GM23338 (cell line): ENCODE measurements at regions not wholly inside any gene's neighbourhood (a gene's known extent, or its start where the extent isn't known, plus 50 kb on each side); places are given as distances from the start of the nearest gene placed in this dataset.

Experiments
- ATAC-seq: fragments of 200-7000 bp; cut with Tn5 transposase; 3 replicates; pipeline ENCODE4 v1.9.1; 2020
- DNase-seq: peaks from one replicate; pipeline ENCODE4 v3.0.0-alpha.2; 2015; ENCODE audit warnings: low spot score
- H2AFZ ChIP-seq: fragments of 200-600 bp; sonication (generic); 2 replicates; pipeline ENCODE4 v1.8.0; 2016; ENCODE audit warnings: antibody characterized with exemption, mild to moderate bottlenecking, moderate library complexity
- H3F3A ChIP-seq: fragments of 200-600 bp; sonication (generic); replicated peaks from 2 replicates; pipeline ENCODE4 v1.8.0; 2017; ENCODE audit warnings: antibody characterized with exemption, mixed run types, low read depth
- H3K27ac ChIP-seq: fragments of 200-600 bp; sonication (generic); 2 replicates; pipeline ENCODE4 v1.6.1; 2016; ENCODE audit warnings: low read depth
- H3K27me3 ChIP-seq: fragments of 200-600 bp; sonication (generic); 2 replicates; pipeline ENCODE4 v1.8.0; 2016; ENCODE audit warnings: mild to moderate bottlenecking, mixed run types, moderate library complexity; ENCODE audit not compliant: insufficient read depth
- H3K36me3 ChIP-seq: fragments of 200-600 bp; sonication (generic); 2 replicates; pipeline ENCODE4 v1.8.0; 2016; ENCODE audit warnings: mild to moderate bottlenecking; ENCODE audit not compliant: insufficient read depth
- H3K4me1 ChIP-seq: fragments of 200-600 bp; sonication (generic); 2 replicates; pipeline ENCODE4 v1.8.0; 2016; ENCODE audit warnings: mild to moderate bottlenecking, moderate library complexity; ENCODE audit not compliant: insufficient read depth
- H3K4me2 ChIP-seq: fragments of 200-600 bp; sonication (generic); 2 replicates; pipeline ENCODE4 v1.7.1; 2017; ENCODE audit warnings: mixed run types
- H3K4me3 ChIP-seq: fragments of 200-600 bp; sonication (generic); 2 replicates; pipeline ENCODE4 v1.6.1; 2016; ENCODE audit warnings: mixed run types
- H3K79me2 ChIP-seq: fragments of 200-600 bp; sonication (generic); replicated peaks from 2 replicates; pipeline ENCODE4 v1.8.0; 2017; ENCODE audit warnings: mild to moderate bottlenecking; ENCODE audit not compliant: insufficient read depth
- H3K9me2 ChIP-seq: fragments of 200-600 bp; sonication (generic); 2 replicates; pipeline ENCODE4 v1.8.0; 2017; ENCODE audit not compliant: insufficient read depth
- H4K20me1 ChIP-seq: fragments of 200-600 bp; sonication (generic); replicated peaks from 2 replicates; pipeline ENCODE4 v1.8.0; 2017; ENCODE audit warnings: mild to moderate bottlenecking; ENCODE audit not compliant: insufficient read depth
- H3K27ac Mint-ChIP-seq: 2 replicates; pipeline ENCODE4 v1.8.0; 2020; ENCODE audit warnings: inconsistent platforms, mild to moderate bottlenecking, moderate library complexity, mixed read lengths
- H3K27me3 Mint-ChIP-seq: 3 replicates; pipeline ENCODE4 v1.8.0; 2022; ENCODE audit warnings: low read depth, mild to moderate bottlenecking, moderate library complexity, mixed read lengths, inconsistent platforms; ENCODE audit not compliant: insufficient read depth, poor library complexity
- H3K36me3 Mint-ChIP-seq: 3 replicates; pipeline ENCODE4 v1.8.0; 2021; ENCODE audit warnings: low read depth, mild to moderate bottlenecking, inconsistent platforms, moderate library complexity, mixed read lengths
- H3K4me1 Mint-ChIP-seq: 3 replicates; pipeline ENCODE4 v1.8.0; 2020; ENCODE audit warnings: mild to moderate bottlenecking, inconsistent platforms, mixed read lengths
- H3K4me3 Mint-ChIP-seq: 3 replicates; pipeline ENCODE4 v1.8.0; 2021; ENCODE audit warnings: moderate library complexity, mild to moderate bottlenecking, inconsistent platforms, mixed read lengths
- H3K9me3 Mint-ChIP-seq: 3 replicates; pipeline ENCODE4 v1.8.0; 2020; ENCODE audit warnings: moderate library complexity, mild to moderate bottlenecking, inconsistent platforms, mixed read lengths
- EZH2 ChIP-seq: fragments of 200-600 bp; sonication (generic); IDR thresholded peaks from one replicate; pipeline ENCODE4 v1.8.0; 2017; ENCODE audit warnings: antibody characterized with exemption, mild to moderate bottlenecking, low read depth; ENCODE audit not compliant: unreplicated experiment
- EZH2phosphoT487 ChIP-seq: fragments of 200-600 bp; sonication (generic); IDR thresholded peaks from one replicate; pipeline ENCODE4 v1.8.1; 2018; ENCODE audit warnings: antibody characterized with exemption; ENCODE audit not compliant: unreplicated experiment
- ZNF114 ChIP-seq: fragments of 250-450 bp; sonication (Bioruptor Pico); IDR thresholded peaks from 2 replicates; pipeline ENCODE4 v1.5.0; 2020; ENCODE audit warnings: mild to moderate bottlenecking, moderate library complexity
- TF ChIP-seq, protein P1 (sequence below): IDR thresholded peaks from one replicate; pipeline ENCODE4 v1.6.1; 2018; ENCODE audit warnings: antibody characterized with exemption; ENCODE audit not compliant: unreplicated experiment
- TF ChIP-seq, protein P2 (sequence below): fragments of 250-450 bp; sonication (Bioruptor Pico); IDR thresholded peaks from 2 replicates; pipeline ENCODE4 v1.5.0; 2020; ENCODE audit warnings: mild to moderate bottlenecking, moderate library complexity

DNA sequence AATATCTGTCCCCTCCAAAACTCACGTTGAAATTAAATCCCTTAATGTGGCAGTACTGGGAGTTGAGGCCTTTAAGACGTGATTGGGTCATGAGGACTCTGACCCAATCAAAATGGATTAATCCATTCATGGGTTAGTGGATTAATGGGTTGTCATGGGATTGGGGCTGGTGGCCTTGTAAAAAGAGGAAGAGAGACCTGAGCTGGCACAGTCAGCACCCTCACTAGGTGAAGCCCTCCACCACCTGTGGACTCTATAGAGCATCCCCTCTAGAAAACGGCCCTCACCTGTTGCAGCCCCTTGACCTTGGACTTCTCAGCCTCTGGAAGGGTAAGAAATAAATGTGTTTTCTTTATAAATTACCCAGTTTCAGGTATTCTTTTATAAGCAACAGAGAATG, 53.0 kb downstream of the SPRING1 start (continued):
- TF ChIP-seq, protein P1, sequence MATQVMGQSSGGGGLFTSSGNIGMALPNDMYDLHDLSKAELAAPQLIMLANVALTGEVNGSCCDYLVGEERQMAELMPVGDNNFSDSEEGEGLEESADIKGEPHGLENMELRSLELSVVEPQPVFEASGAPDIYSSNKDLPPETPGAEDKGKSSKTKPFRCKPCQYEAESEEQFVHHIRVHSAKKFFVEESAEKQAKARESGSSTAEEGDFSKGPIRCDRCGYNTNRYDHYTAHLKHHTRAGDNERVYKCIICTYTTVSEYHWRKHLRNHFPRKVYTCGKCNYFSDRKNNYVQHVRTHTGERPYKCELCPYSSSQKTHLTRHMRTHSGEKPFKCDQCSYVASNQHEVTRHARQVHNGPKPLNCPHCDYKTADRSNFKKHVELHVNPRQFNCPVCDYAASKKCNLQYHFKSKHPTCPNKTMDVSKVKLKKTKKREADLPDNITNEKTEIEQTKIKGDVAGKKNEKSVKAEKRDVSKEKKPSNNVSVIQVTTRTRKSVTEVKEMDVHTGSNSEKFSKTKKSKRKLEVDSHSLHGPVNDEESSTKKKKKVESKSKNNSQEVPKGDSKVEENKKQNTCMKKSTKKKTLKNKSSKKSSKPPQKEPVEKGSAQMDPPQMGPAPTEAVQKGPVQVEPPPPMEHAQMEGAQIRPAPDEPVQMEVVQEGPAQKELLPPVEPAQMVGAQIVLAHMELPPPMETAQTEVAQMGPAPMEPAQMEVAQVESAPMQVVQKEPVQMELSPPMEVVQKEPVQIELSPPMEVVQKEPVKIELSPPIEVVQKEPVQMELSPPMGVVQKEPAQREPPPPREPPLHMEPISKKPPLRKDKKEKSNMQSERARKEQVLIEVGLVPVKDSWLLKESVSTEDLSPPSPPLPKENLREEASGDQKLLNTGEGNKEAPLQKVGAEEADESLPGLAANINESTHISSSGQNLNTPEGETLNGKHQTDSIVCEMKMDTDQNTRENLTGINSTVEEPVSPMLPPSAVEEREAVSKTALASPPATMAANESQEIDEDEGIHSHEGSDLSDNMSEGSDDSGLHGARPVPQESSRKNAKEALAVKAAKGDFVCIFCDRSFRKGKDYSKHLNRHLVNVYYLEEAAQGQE: no peak

DNA sequence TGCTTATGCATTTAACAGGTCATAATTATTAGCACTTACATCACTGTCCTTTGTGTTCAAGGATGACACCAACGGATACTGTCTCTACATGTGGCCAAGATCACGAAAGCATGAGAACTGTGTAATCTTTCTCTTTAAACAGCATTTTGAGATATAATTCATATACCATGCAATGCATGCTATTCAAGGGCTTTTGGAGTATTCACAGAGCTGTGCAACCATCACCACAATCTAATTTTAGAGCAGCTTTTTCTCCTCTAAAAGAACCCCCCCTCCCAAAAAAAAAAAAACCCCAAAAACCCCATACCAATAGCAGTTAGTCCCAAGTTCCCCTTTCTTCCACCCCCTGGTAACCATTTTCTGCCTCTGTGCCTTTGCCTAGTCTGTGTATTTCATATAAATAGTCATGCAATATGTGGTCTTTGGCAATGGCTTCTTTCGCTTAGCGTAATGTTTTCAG, 60.6 kb downstream of the SPRING1 start:
- Histone ChIP-seq H3K4me3 (no peak overlapping the region), H3K36me3 (no peaks in the 10 kb centered on the region), H2AFZ (no peak overlapping the region), H4K20me1 (no peaks in the 10 kb centered on the region), H3K79me2 (no peaks in the 10 kb centered on the region), H3K4me2 (no peak overlapping the region), H3F3A (no peaks in the 10 kb centered on the region), H3K9me2 (no peaks in the 10 kb centered on the region), H3K27ac (no peak overlapping the region), H3K27me3 (no peaks in the 10 kb centered on the region), H3K4me1 (no peaks in the 10 kb centered on the region; the same call in 1 of the 2 replicates)
- TF ChIP-seq EZH2 (no peak), ZNF114 (CRISPR knock-in tag) (no peak), EZH2phosphoT487 (no peak)
- TF ChIP-seq, protein P2, sequence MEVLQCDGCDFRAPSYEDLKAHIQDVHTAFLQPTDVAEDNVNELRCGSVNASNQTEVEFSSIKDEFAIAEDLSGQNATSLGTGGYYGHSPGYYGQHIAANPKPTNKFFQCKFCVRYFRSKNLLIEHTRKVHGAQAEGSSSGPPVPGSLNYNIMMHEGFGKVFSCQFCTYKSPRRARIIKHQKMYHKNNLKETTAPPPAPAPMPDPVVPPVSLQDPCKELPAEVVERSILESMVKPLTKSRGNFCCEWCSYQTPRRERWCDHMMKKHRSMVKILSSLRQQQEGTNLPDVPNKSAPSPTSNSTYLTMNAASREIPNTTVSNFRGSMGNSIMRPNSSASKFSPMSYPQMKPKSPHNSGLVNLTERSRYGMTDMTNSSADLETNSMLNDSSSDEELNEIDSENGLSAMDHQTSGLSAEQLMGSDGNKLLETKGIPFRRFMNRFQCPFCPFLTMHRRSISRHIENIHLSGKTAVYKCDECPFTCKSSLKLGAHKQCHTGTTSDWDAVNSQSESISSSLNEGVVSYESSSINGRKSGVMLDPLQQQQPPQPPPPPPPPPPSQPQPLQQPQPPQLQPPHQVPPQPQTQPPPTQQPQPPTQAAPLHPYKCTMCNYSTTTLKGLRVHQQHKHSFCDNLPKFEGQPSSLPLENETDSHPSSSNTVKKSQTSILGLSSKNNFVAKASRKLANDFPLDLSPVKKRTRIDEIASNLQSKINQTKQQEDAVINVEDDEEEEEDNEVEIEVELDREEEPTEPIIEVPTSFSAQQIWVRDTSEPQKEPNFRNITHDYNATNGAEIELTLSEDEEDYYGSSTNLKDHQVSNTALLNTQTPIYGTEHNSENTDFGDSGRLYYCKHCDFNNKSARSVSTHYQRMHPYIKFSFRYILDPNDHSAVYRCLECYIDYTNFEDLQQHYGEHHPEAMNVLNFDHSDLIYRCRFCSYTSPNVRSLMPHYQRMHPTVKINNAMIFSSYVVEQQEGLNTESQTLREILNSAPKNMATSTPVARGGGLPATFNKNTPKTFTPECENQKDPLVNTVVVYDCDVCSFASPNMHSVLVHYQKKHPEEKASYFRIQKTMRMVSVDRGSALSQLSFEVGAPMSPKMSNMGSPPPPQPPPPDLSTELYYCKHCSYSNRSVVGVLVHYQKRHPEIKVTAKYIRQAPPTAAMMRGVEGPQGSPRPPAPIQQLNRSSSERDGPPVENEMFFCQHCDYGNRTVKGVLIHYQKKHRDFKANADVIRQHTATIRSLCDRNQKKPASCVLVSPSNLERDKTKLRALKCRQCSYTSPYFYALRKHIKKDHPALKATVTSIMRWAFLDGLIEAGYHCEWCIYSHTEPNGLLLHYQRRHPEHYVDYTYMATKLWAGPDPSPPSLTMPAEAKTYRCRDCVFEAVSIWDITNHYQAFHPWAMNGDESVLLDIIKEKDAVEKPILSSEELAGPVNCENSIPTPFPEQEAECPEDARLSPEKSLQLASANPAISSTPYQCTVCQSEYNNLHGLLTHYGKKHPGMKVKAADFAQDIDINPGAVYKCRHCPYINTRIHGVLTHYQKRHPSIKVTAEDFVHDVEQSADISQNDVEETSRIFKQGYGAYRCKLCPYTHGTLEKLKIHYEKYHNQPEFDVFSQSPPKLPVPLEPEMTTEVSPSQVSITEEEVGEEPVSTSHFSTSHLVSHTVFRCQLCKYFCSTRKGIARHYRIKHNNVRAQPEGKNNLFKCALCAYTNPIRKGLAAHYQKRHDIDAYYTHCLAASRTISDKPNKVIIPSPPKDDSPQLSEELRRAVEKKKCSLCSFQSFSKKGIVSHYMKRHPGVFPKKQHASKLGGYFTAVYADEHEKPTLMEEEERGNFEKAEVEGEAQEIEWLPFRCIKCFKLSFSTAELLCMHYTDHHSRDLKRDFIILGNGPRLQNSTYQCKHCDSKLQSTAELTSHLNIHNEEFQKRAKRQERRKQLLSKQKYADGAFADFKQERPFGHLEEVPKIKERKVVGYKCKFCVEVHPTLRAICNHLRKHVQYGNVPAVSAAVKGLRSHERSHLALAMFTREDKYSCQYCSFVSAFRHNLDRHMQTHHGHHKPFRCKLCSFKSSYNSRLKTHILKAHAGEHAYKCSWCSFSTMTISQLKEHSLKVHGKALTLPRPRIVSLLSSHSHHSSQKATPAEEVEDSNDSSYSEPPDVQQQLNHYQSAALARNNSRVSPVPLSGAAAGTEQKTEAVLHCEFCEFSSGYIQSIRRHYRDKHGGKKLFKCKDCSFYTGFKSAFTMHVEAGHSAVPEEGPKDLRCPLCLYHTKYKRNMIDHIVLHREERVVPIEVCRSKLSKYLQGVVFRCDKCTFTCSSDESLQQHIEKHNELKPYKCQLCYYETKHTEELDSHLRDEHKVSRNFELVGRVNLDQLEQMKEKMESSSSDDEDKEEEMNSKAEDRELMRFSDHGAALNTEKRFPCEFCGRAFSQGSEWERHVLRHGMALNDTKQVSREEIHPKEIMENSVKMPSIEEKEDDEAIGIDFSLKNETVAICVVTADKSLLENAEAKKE (CRISPR knock-in tag): no peak
- Mint-ChIP-seq H3K36me3 (no peaks in the 10 kb centered on the region), H3K9me3 (no peaks in the 10 kb centered on the region), H3K27ac (no peak overlapping the region), H3K27me3 (peaks cover 10% of the 10 kb centered on the region), H3K4me3 (no peak overlapping the region), H3K4me1 (peaks cover 6% of the 10 kb centered on the region; the same call in 2 of the 3 replicates)
- DNase-seq (no peak), ATAC-seq (no peak)
